HG02870 (cell line): ENCODE measurements at regions not wholly inside any gene's neighbourhood (a gene's known extent, or its start where the extent isn't known, plus 50 kb on each side); places are given as distances from the start of the nearest gene placed in this dataset.

Experiments
- ATAC-seq: cut with Tn5 transposase; IDR thresholded peaks from one replicate; pipeline ENCODE4 v1.9.1; 2021; ENCODE audit warnings: mild to moderate bottlenecking, moderate library complexity; ENCODE audit not compliant: unreplicated experiment

DNA sequence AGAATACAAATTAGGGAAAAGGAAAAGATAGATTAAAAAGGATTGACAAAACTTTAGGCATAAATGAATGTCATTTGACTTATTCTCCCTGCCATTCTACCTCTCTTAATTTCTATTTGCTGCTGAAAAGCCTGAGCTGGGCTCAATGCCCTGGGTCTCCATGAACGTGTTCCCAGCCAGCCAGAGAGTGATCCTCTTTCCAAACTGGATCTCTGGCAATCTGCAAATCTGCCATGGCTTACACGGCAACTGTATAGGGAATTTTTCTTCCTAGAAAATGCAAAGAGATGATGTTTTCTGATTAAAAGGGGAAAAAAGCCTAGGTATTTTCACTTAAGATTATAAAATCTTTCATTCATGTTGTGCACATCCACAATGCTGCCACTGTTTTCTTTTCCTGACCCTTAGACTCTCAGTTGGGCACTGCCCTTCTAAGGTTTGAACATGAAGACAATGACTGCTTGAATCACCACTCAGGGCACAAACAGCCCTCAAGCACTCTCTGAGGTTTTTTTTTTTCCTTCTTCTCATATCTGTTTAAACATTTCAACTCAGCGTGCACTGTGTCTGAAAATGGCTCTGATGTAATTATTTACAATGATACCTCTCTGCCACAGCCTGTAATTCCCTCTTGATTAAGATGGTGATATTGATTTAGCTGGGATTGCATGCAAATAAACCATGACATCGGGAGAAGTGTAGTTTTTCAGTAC, 60.3 kb downstream of the DACT1 start:
- no peak for ATAC-seq

DNA sequence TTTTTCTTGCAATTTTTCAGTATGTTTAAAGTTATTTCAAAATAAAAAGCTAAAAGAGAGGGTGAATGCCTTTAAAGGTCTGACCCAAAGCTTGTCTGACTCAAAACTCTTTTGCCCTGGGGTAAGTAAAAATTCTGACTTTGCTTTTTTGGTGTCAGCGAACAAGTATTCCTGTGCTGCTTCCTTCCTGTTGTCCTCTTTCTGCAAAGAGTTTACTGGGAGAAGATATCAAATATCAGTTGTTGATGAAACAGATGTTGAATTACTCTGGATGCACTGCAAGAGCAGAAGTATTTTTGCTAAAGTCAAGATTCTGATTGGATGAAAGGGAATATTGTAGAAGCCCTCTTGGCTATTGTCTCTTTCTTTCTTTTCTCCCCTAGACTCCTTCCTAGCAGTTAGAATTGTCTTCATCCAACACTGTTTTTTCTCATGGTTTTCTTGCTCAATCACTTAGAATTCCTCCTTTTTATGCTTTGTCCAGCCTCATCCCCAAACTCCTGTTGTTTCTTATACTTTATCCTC, 62.0 kb downstream of the DACT1 start:
- ATAC-seq = no peak

DNA sequence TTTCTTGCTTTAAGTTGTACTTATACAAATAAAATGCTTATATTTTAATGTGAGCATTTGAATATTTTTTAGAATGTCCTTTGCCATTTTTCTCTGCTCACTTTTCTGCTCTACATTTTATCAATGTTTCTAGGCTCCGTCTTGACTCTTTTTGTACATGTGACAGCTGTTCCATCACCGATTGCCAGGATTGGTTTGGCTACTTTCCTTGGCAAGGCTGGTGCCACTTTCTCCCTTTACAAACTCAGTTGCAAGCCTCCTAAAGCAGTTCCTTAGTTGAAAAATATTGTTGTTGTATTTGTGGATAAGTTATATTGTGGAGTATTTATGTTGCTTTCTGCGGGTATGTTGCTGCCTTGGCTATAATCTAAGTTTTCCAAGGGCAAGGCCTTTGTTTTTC, 63.4 kb downstream of the DACT1 start:
- ATAC-seq = no peak

DNA sequence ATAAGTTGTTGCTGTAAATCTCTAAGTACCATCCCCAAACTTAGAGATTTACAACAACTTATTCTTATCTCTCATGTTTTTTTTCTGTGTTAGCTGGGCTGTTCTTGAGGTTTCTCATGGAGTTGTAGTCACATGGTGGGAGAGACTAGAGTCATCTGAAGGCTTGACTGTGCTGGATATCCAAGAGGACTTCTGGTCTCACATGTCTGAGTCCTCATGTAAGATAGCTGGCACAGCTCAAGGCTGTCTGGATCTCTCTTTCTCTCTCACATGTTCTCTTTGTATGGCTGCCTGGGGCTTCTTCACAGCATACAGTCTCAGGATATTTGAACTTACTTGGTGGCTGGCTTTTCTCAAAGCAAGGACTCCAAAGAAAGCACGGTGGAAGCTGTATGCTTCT, 63.8 kb downstream of the DACT1 start:
- no peak for ATAC-seq

DNA sequence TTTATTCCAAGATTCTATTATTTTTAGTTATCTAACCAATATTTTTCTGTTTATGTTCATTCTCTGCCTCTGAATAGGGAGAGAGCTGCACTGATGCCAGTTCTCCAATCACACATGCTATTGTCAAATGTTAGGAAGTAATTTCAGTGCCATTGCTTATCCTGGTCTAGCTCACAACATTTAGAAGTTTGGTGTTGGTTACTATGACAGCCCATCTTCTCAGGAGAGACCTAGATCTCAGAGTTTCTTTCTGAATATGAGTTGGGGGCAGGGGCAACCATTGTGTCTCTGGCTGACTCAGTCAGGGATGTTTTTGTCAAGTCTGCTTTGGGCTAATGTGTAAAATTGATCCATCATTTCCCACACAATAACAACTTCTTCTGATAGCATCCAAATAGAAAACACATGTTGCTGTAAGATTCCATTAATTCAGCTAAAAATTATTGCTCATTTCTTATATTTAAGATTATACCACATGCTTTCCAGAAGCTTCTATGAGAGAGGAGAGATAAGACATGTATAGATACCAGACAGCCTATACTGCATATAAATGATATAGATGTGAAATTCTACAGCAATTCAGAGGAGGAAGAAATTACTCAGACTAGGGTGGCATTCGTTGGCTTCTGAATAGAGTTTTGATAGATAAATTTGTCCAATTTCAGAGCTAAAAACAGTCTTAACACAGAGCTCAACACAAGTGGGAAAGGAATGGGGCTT, 64.8 kb downstream of the DACT1 start:
- ATAC-seq = no peak

DNA sequence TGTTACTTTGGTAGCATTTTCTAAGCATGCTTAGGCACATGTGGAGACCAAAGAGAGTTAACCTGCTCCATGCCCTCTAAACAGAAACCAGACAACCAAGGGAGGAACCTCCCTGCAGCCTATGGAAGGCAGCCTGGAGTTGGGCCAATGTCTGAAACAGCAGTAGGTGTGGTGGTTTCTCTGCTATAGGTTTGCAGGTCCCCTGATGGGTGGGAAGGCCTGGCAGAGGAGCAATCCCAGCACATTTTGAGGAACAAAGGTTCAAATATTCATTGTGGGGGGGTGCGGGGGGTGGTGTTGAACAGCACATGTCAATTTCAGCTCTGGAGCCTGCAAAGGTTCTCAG, 65.4 kb downstream of the DACT1 start:
- no peak for ATAC-seq

DNA sequence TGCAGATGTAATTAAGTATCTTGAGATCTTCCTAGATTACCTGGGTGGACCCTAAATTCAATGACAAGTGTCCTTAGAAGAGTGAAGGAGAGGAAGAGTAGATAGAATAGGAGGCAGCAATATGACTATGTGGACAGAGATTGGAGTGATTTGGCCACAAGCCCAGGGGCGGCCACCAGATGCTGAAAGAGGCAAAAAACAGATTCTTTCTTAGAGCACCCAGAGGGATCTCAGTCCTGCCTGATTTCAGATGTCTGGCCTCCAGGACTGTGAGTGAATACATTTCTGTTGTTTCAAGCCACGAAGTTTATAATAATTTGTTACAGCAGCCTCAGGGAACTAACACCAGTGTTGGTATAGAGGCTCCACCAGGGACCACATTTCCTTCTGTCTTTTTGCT, 67.3 kb downstream of the DACT1 start:
- ATAC-seq = no peak

DNA sequence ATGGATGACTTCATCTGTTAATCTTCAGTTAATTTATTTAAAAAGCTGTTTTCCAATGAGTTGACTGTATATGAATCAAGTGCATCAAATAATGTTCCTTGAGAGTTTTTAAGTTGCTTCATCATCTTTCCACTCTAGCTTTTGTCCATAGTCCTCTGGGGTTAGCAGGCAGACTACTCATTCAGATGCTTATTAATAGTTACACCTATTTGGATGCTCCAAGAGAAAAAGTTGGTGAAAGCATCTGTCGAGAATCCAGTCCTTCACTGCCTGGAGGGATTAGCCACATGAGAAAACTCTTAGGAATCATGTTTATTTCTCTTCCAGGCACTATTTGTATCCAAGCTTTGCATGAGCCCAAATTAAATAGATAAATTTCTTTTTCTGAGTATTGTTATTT, 70.2 kb downstream of the DACT1 start:
- no peak for ATAC-seq

DNA sequence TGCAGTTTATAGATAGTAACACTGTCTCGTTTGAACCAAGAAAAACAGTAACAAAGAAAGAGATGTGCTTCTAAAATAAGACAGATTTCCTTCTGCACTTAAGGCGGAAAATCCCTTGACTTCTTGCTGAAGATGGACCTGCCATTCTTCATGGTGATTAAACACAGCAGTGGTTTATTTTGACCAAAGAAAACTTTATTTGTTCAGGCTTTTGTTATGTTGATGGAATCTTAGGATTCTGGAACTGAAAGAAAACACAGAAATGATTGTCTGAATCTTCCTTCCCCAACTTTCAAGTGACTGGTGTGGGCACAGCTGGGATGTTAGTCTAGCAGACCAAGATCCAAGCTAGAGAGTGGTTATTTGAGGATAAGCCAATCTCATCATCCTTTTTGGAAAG, 72.2 kb downstream of the DACT1 start:
- ATAC-seq = no peak

DNA sequence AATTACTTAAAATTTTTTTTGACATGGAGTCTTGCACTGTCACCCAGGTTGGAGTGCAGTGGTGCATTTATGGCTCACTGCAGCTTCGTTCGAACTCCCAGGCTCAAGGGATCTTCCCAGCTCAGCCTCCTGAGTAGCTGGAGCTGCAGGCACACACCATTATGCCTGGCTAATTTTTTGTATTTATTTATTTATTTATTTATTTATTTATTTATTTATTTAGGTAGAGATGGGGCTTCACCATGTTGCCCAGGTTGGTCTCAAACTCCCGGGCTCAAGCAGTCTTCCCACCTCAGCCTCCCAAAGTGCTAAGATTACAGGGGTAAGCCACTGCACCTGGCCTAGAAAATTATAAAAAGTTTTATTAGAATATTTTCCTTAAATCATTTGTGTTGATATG, 73.6 kb downstream of the DACT1 start:
- no peak for ATAC-seq

DNA sequence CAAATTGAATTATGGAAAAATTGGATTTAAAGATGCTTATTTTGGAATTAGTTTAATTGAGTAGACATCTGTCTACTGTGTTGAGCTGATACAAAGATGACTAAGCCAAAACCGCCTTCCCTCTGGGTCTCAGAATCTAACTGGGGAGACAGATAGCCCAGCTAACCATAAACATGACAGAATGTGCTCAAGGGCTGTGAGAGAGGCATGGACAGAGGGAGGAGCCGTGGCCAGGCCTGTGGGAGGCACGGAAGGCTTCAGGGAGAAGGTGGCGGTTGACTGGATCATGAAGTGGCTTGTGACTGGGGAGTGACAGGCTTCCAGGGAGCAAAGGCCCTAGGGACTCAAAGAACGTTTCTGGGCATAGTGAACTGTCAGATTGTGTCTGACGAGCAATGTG, 74.6 kb downstream of the DACT1 start:
- no peak for ATAC-seq

DNA sequence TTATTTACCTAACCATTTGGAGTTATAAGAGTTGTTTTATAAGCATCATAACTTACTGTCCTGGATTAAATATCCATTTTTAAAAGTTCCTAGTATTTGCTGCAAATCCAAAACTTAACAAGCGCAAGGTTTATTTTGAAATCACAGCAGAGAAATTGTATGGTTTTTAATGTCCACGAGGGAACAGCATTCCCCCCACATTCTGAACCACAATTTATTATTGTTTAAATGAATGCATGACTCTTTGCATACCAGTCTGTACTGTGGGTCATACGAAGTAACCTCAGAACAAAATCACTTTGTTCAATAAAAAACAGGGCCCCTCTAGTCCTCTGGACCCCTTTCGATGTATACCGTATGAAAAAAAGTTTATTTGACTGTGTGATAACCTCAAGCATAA, 75.9 kb downstream of the DACT1 start:
- no peak for ATAC-seq

DNA sequence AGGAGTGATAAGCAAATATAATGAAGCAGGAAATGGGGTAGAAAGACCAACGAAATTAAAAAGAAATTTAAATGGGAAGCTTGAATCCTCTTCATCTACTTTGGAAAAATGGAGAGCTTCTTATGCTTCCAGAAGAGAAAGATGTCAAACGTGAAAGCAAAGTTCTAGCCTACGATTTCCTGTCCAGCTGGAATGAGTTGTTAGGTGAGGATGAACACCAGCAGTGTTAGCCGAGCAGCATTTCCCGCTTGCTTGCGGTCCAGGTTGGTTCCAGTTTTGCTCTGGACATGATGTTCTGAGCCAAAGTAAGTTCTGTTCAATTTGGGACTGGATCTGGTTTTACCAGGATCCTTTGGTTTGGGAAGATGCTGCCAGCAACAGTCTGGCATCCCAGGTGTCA, 78.9 kb downstream of the DACT1 start:
- no peak for ATAC-seq

DNA sequence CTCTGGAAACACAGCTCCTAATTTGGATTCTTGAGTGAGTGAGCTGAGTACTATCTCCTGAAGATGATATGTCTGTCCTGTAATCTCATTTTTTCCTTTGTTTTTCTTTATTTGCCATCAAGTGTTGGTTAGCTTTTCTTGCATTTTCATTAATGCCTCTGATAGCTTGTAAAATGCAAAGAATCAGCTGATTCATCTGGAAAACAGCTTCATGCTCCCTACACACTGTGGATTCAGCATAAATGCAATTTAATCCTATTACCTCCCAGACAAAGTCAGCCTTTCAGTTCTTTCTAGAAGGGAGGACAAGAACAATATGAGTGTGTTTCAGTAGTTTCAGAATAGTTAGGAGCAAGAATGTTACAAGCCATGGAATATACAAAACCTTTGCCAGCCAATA, 79.4 kb downstream of the DACT1 start:
- no peak for ATAC-seq

DNA sequence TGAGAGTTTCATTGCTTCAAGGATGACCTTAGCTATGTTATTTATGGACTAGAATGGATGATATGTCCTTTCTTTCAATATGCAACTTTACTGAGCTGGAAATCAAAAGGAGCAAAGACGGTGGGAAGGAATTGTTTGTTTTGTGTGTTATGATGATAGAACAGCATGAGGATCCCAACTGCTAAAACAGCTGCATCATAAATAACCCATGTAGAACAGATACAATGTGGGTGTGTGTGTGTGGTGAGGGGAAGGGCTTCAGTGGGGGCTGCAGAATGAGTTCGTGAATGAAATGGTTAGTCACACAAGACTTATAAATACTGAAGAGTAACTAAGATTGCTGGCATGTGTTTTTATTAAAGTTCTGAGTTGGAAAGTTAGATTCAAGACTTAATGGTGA, 80.1 kb downstream of the DACT1 start:
- no peak for ATAC-seq

DNA sequence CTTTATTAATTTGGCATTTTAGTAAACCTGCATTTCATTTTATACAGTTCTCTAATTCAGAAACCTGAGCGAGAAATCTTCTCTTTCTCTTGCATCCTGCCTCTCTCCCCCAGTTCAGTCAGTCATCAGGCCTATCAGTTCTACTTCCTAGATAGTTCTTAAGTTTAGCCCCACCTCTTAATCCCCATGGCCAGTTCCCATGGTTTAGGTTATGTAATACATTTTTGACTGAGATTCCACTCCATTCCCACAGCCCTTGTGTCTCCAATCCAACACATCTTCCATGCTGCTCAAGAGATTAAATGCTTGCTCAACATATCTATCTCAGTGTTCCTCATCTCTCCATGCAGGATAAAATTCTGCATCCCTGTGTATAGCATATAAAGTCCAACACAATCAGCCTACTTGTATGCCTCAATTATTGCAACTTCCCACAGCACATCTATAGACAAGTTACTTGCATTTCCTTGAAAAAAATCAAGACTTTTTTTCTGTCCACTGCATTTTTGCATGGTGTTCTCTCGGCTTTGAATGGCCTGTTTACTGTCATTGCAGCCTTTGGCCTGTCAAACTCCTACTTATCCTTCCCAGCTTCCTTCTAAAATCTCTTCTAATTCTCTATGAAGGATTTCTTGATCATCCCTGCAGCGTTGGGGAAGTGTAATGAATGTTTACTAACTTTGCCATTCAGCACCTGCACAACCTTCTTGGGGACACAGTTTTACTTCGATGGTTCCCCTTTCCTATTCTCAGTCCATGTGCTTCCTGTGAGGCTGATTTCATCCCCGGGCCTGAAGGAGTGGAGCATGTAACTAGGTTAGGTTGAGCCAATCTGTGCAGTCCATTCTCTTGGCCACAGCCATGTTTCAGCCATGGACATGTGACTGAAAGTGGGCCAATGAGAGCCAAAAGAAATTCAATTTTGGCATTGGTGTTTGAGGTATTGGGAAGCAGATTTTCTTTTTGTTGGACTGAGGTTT, 80.8 kb downstream of the DACT1 start:
- no peak for ATAC-seq

DNA sequence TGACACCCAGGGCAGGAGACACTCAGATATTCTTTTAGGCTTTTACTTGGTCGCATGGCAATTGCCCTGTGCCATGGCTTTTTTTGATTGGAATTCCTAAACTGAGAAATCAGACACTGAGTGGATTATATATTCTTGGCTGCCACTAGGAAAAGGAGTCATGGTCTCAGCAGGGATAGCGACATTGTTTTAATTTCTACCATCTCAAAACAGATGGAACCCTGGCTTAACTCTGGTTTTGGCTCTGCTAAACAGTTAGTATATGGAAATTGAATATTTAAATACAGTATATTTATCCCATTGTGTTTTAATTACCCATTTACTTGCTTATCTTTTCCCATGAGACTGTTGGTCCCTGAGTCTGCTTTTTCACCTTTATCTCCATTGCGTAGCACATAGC, 84.0 kb downstream of the DACT1 start:
- ATAC-seq = no peak

DNA sequence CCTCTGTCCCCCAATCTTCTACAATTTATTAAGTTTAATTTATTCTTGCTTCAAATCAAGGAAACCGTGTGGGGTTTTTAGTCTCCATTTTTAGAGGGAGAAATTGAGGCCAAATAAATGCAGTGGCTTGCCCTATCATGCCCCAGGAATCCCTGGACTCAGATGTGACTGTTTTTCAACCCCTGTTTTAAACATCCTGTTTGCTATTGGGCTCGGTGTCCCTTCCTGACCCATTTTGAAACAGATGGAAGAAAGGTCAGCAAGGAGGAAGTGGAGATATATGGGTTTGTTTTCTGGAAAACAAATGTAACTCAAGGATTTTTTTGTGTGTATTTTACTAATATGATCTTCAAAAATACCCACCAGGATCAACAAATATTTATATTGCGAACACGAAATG, 84.7 kb downstream of the DACT1 start:
- ATAC-seq = no peak

DNA sequence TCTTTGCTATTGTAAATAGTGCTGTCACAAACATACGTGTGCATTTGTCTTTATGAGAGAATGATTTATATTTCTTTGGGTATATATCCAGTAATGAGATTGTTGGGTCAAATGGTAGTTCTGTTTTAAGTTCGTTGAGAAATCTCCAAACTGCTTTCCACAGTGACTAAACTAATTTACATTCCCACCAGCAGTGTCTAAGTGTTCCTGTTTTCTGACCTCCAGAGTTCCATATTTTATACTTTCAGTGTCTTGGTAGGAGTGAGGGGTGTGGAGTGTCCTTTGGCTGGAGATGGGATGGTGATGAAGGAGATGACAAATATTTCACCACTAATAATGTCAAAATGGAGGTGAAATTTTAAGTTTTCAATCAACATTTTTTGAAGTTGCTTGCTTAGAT, 86.4 kb downstream of the DACT1 start:
- ATAC-seq = no peak

DNA sequence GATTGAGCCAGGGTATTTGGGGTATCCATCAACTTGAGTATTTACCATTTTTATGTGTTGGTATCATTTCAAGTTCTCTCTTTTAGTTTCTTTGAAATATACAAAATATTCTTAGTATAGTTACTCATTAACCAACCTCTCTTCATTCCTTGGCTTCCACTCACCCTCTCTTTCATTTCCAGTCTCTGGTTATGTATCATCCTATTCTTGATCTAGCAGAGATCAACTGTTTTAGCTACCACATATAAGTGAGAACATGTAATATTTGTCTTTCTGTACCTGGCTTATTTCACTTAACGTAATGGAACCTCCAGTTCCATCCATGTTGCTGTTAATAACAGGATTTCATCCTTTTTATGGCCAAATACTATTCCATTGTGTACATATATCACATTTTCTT, 86.9 kb downstream of the DACT1 start:
- ATAC-seq = no peak

DNA sequence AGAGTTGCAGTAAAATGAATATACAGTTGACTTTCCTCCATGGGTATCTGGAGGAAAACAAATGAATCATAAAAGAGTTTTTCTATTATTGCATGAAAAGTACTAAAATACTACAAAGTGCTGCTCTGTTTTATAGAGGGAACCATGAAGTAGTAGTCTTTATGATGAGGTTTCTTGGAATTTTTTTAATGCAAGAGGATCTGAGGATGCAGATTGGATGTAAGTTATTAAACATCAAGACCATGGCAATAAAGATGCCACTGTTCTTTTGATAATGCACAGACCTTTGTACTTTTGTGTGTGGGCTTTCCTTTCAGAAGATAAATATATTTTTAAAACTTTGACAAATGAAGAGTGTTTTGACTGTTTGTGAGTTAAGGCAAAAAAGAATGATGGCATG, 87.5 kb downstream of the DACT1 start:
- no peak for ATAC-seq

DNA sequence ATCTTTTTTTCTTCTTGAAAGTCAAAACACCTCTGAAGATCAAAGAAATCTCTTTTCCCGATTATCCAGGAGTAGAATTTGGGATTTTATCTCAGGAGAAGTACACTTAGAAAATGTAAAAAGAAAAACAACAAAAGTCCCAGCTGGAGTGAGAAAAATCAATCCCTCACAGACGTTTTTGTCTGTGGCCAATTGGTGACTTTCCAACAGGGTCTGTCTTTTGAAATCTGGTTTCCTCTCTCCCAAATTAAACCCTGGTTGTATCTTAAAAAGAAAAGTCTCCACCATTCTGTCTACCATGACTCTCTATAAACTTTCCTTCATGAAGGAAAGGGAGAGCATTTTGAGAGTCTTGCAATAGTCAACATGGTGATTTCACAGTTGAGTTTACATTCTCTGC, 88.1 kb downstream of the DACT1 start:
- no peak for ATAC-seq
